Neuronal stem cell (in vitro differentiated cells): ENCODE measurements at regions not wholly inside any gene's neighbourhood (a gene's known extent, or its start where the extent isn't known, plus 50 kb on each side); places are given as distances from the start of the nearest gene placed in this dataset.

Experiments used
- DNase-seq: peaks from one replicate; pipeline ENCODE4 v3.0.0-alpha.2; 2013; ENCODE audit warnings: low spot score
- H2AFZ ChIP-seq: one replicate; pipeline ENCODE4 v1.6.1; 2013; ENCODE audit warnings: mild to moderate bottlenecking, low read length, inconsistent platforms
- H2AK5ac ChIP-seq: 2 replicates; pipeline ENCODE4 v1.6.1; 2013; ENCODE audit warnings: low read depth, mild to moderate bottlenecking, inconsistent platforms, low read length, moderate library complexity, mixed read lengths
- H2BK120ac ChIP-seq: 2 replicates; pipeline ENCODE4 v1.6.1; 2013; ENCODE audit warnings: low read depth, mild to moderate bottlenecking, inconsistent platforms, low read length, moderate library complexity, mixed read lengths
- H2BK12ac ChIP-seq: one replicate; pipeline ENCODE4 v1.6.1; 2013; ENCODE audit warnings: low read length, inconsistent platforms
- H2BK15ac ChIP-seq: 2 replicates; pipeline ENCODE4 v1.6.1; 2013; ENCODE audit warnings: mild to moderate bottlenecking, low read length, inconsistent platforms, mixed read lengths
- H2BK5ac ChIP-seq: one replicate; pipeline ENCODE4 v1.6.1; 2013; ENCODE audit warnings: inconsistent platforms, mild to moderate bottlenecking, low read length, moderate library complexity
- H3K14ac ChIP-seq: one replicate; pipeline ENCODE4 v1.6.1; 2013; ENCODE audit warnings: low read length, inconsistent platforms
- H3K18ac ChIP-seq: 2 replicates; pipeline ENCODE4 v1.6.1; 2013; ENCODE audit warnings: low read length, inconsistent platforms
- H3K23ac ChIP-seq: 2 replicates; pipeline ENCODE4 v1.6.1; 2013; ENCODE audit warnings: low read depth, mild to moderate bottlenecking, mixed read lengths, low read length, inconsistent platforms; ENCODE audit not compliant: poor library complexity
- H3K27ac ChIP-seq: replicated peaks from 3 replicates; pipeline ENCODE4 v1.5.1; 2013; ENCODE audit warnings: low read length, inconsistent platforms
- H3K27me3 ChIP-seq, 3 experiments: 2 replicates each; pipeline ENCODE4 v1.6.1; 2013; ENCODE audit warnings: low read length in 3 of 3, mild to moderate bottlenecking in 2 of 3, inconsistent platforms in 1 of 3, low read depth in 1 of 3, mixed read lengths in 1 of 3, moderate library complexity in 1 of 3; ENCODE audit not compliant: control insufficient read depth in 3 of 3, insufficient read depth in 3 of 3
- H3K36me3 ChIP-seq, 2 donors: replicated peaks in 1 of 2; 2 replicates each; pipeline ENCODE4 v1.6.1; 2013; ENCODE audit warnings: low read length in 2 of 2; ENCODE audit not compliant: control insufficient read depth in 2 of 2, insufficient read depth in 2 of 2
- H3K4ac ChIP-seq: 2 replicates; pipeline ENCODE4 v1.6.1; 2013; ENCODE audit warnings: inconsistent platforms, mild to moderate bottlenecking, low read length, moderate library complexity
- H3K4me1 ChIP-seq, 2 donors: 1 replicate in 1 of 2; 2 replicates in 1 of 2; pipeline ENCODE4 v1.6.1; 2013; ENCODE audit warnings: low read length in 2 of 2, low read depth in 1 of 2; ENCODE audit not compliant: control insufficient read depth in 2 of 2, insufficient read depth in 1 of 2
- H3K4me2 ChIP-seq: one replicate; pipeline ENCODE4 v1.6.1; 2013; ENCODE audit warnings: mild to moderate bottlenecking, low read length, inconsistent platforms; ENCODE audit not compliant: insufficient read depth, poor library complexity, severe bottlenecking
- H3K4me3 ChIP-seq, 2 donors: 2 replicates each; pipeline ENCODE4 v1.5.1; 2013; ENCODE audit warnings: low read length in 2 of 2, mild to moderate bottlenecking in 2 of 2, inconsistent platforms in 1 of 2, moderate library complexity in 1 of 2
- H3K79me1 ChIP-seq: one replicate; pipeline ENCODE4 v1.6.1; 2013; ENCODE audit warnings: low read depth, mild to moderate bottlenecking, inconsistent platforms, low read length, moderate library complexity
- H3K9ac ChIP-seq: one replicate; pipeline ENCODE4 v1.6.1; 2013; ENCODE audit warnings: mild to moderate bottlenecking, low read depth, low read length, inconsistent platforms; ENCODE audit not compliant: poor library complexity
- H3K9me3 ChIP-seq, 2 donors: replicated peaks in 1 of 2; 2 replicates each; pipeline versions ENCODE3 to v1.6.1; 2013; ENCODE audit warnings: low read length in 2 of 2, mild to moderate bottlenecking in 2 of 2, inconsistent platforms in 1 of 2, low read depth in 1 of 2, mixed read lengths in 1 of 2, moderate library complexity in 1 of 2; ENCODE audit not compliant: control insufficient read depth in 2 of 2, insufficient read depth in 1 of 2
- H4K8ac ChIP-seq: one replicate; pipeline ENCODE4 v1.6.1; 2013; ENCODE audit warnings: low read depth, mild to moderate bottlenecking, inconsistent platforms, low read length, moderate library complexity
- H4K91ac ChIP-seq: one replicate; pipeline ENCODE4 v1.6.1; 2013; ENCODE audit warnings: low read length, low read depth, mild to moderate bottlenecking, inconsistent platforms; ENCODE audit not compliant: poor library complexity
- WGBS, 2 donors: extraction: QIAGEN DNeasy Blood & Tissue Kit; methylation state at CpG; one replicate each; pipeline ENCODE4 v1.1.7; 2013; ENCODE audit warnings: missing lambda C conversion rate in 2 of 2, mixed read lengths in 1 of 2; ENCODE audit not compliant: insufficient read length in 2 of 2, insufficient replicate concordance in 1 of 2; ENCODE audit errors: extremely low coverage in 2 of 2; 5-methylcytosine and 5-hydroxymethylcytosine counted together

DNA sequence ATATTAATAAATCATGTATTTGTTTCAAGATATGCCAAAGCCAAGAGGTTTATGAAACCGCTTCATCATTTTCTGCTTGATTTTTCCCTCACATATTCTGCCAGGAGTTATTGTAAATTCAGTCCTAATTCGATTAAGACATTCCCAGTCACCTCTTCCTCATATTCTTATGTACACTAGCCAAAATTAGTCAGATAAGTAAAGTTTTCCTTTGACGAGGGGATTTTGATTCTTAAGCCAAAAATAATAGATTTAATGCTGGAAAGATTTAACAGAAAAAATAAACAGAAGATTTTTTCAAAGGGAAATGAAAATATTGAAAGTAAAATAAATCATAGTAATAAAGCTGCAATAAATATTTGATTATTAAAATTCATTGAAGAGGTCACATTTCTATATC is 51.0 kb upstream of the VEGFC start:
- no peaks in the 10 kb centered on the region for H3K36me3 ChIP-seq
- H2BK120ac ChIP-seq, result no peak overlapping the region
- WGBS, 2 donors, result no CpG with 5 or more reads among the region's 3 CpGs
- no peak overlapping the region for H3K23ac ChIP-seq
- no peak overlapping the region for H3K9ac ChIP-seq
- H3K79me1 ChIP-seq, result no peaks in the 10 kb centered on the region
- H4K91ac ChIP-seq, result no peak overlapping the region
- no peak overlapping the region for H2BK15ac ChIP-seq
- H3K27ac ChIP-seq, result no peak overlapping the region
- H3K18ac ChIP-seq, result no peak overlapping the region
- H2AFZ ChIP-seq, result no peak overlapping the region
- no peak overlapping the region for H3K4me3 ChIP-seq
- no peak overlapping the region for H2AK5ac ChIP-seq
- no peak overlapping the region for H2BK12ac ChIP-seq
- no peak overlapping the region for H3K4me2 ChIP-seq
- peaks cover 0 to 2% of the 10 kb centered on the region in 2 donors for H3K9me3 ChIP-seq
- DNase-seq, result no peak
- no peak overlapping the region for H3K14ac ChIP-seq
- no peaks in the 10 kb centered on the region for H3K27me3 ChIP-seq
- H2BK5ac ChIP-seq, result no peak overlapping the region
- H4K8ac ChIP-seq, result no peak overlapping the region
- H3K4ac ChIP-seq, result no peak overlapping the region
- no peaks in the 10 kb centered on the region for H3K4me1 ChIP-seq

DNA sequence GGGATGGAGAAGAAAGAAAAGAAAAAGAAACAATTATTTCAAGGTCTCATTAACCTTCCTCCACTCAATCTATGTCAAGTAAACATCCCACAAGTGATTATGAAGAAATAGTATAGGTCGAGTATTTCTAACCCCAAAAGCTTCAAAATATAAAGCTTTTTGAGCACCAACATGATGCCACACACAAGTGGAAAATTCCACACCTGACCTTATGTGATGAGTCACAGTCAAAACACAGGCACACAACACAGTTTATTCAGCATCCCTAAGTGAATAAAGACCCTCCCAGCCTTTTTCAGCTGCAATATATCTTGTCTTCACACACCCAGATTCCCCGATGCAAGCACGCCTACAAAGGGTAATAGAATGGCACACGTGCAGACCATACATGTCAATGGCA is 51.7 kb upstream of the VEGFC start:
- no peak overlapping the region for H2BK120ac ChIP-seq
- H4K8ac ChIP-seq, result no peak overlapping the region
- no peak overlapping the region for H2AFZ ChIP-seq
- H2BK5ac ChIP-seq, result no peak overlapping the region
- no peak overlapping the region for H4K91ac ChIP-seq
- H3K9ac ChIP-seq, result no peak overlapping the region
- H3K14ac ChIP-seq, result no peak overlapping the region
- DNase-seq, result no peak
- H2AK5ac ChIP-seq, result no peak overlapping the region
- no peaks in the 10 kb centered on the region for H3K27me3 ChIP-seq
- no CpG with 5 or more reads among the region's 4 CpGs for WGBS, 2 donors
- no peak overlapping the region for H3K27ac ChIP-seq
- no peaks in the 10 kb centered on the region for H3K79me1 ChIP-seq
- no peak overlapping the region for H2BK15ac ChIP-seq
- no peaks in the 10 kb centered on the region for H3K4me1 ChIP-seq
- H3K9me3 ChIP-seq, result peaks cover 0 to 2% of the 10 kb centered on the region in 2 donors
- H3K4me3 ChIP-seq, result no peak overlapping the region
- no peak overlapping the region for H3K4me2 ChIP-seq
- no peaks in the 10 kb centered on the region for H3K36me3 ChIP-seq
- H3K18ac ChIP-seq, result no peak overlapping the region
- H3K23ac ChIP-seq, result no peak overlapping the region
- H2BK12ac ChIP-seq, result no peak overlapping the region
- no peak overlapping the region for H3K4ac ChIP-seq

DNA sequence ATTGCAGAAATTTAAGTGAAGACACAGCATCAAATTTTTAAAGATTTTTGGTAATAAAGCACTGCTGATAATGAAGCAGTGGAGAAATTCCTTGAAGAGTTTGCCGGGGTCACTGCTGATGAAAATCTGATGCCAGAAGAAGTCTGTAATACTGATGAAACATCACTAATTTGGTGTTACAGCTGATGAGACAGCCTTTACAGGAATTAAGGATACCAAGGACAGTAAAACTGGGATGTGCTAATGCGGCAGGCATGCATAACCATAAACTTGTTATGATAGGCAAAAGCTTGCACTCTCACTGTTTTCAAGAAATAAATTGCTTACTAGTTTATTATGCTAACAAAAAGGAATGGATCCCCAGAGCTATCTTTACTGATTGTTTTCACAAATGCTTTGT is 52.9 kb upstream of the VEGFC start:
- Histone ChIP-seq H2BK120ac (no peak overlapping the region), H3K18ac (no peak overlapping the region)

DNA sequence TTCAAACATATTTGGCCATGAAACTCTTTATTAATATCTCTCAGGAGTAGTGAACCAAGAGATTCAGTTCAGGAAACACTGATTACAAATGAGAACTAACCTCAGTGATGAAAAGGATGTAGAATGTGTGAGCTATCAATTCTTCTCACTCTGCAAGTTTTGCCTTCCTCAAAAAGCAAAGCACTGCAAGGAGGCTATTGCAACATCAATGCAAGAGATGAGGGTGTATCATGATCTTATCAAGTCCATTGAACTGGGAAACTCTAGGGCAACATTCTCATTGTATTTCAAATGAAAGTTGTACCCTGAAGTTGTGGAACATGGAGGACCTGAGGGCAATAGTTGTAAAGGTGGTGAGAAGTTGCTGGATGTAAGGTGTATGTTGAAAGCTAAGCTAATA is 56.4 kb upstream of the VEGFC start:
- H3K9me3 ChIP-seq, result peaks cover 0 to 2% of the 10 kb centered on the region in 2 donors
- no peaks in the 10 kb centered on the region for H3K27me3 ChIP-seq
- no peak overlapping the region for H2AFZ ChIP-seq
- no peak overlapping the region for H3K27ac ChIP-seq
- no peak for DNase-seq
- H3K4me1 ChIP-seq, result no peaks in the 10 kb centered on the region
- H3K14ac ChIP-seq, result no peak overlapping the region
- H2AK5ac ChIP-seq, result no peak overlapping the region
- no peak overlapping the region for H2BK15ac ChIP-seq
- no peaks in the 10 kb centered on the region for H3K36me3 ChIP-seq
- no peak overlapping the region for H3K4ac ChIP-seq
- H4K91ac ChIP-seq, result no peak overlapping the region
- no peak overlapping the region for H3K4me3 ChIP-seq
- H4K8ac ChIP-seq, result no peak overlapping the region
- H3K4me2 ChIP-seq, result no peak overlapping the region
- H3K18ac ChIP-seq, result no peak overlapping the region
- H2BK12ac ChIP-seq, result no peak overlapping the region
- H2BK5ac ChIP-seq, result no peak overlapping the region
- no peaks in the 10 kb centered on the region for H3K79me1 ChIP-seq
- H2BK120ac ChIP-seq, result no peak overlapping the region
- no peak overlapping the region for H3K23ac ChIP-seq
- H3K9ac ChIP-seq, result no peak overlapping the region

More for the DNA sequence above, 52.9 kb upstream of the VEGFC start:
- WGBS, 2 donors, result no CpG with 5 or more reads among the region's 2 CpGs
- Histone ChIP-seq H3K27me3 (no peaks in the 10 kb centered on the region), H3K4me1 (no peaks in the 10 kb centered on the region), H3K4ac (no peak overlapping the region), H2BK5ac (no peak overlapping the region), H3K23ac (no peak overlapping the region), H3K4me2 (no peak overlapping the region), H4K91ac (no peak overlapping the region), H2AFZ (no peak overlapping the region), H2BK12ac (no peak overlapping the region), H3K79me1 (no peaks in the 10 kb centered on the region), H3K9ac (no peak overlapping the region), H3K27ac (no peak overlapping the region), H3K36me3 (no peaks in the 10 kb centered on the region), H3K4me3 (no peak overlapping the region), H2AK5ac (no peak overlapping the region), H4K8ac (no peak overlapping the region), H2BK15ac (no peak overlapping the region), H3K9me3 (peaks cover 0 to 2% of the 10 kb centered on the region in 2 donors), H3K14ac (no peak overlapping the region)
- DNase-seq, result no peak
